ENCODE measurements at regions not wholly inside any gene's neighbourhood (a gene's known extent, or its start where the extent isn't known, plus 50 kb on each side); places are given as distances from the start of the nearest gene placed in this dataset.

- no peak overlapping the region for H3K4me3 ChIP-seq (ENCODE audit: low read depth, low read length)
- TF ChIP-seq CTCF (IDR thresholded peaks at IDR 0.05), result no peak
- H3K4me1 ChIP-seq, result no peaks in the 10 kb centered on the region
- no peaks in the 10 kb centered on the region for H3K27me3 ChIP-seq (ENCODE audit: control insufficient read depth, insufficient read depth, low read length)
- no peak overlapping the region for H3K9ac ChIP-seq
- no peak overlapping the region for H3K27ac ChIP-seq
- no peak overlapping the region for H3K4me2 ChIP-seq (ENCODE audit: low read length)
- no peaks in the 10 kb centered on the region for H3K36me3 ChIP-seq (ENCODE audit: control insufficient read depth, insufficient read depth, low read length)
- H3K79me2 ChIP-seq, result no peaks in the 10 kb centered on the region
- no peak overlapping the region for H2AFZ ChIP-seq
- H3K9me3 ChIP-seq (ENCODE audit: control insufficient read depth, low read length), result no peaks in the 10 kb centered on the region
These were observed 122.4 kb upstream of the KRR1 start for GRCh38 chr12:75633789-75634188.

GRCh38 chr12:75632442-75632841 lies 121.0 kb upstream of the KRR1 start:
- H3K4me3 ChIP-seq (ENCODE audit: low read depth, low read length), result no peak overlapping the region
- no peaks in the 10 kb centered on the region for H3K36me3 ChIP-seq (ENCODE audit: control insufficient read depth, insufficient read depth, low read length)
- no peak overlapping the region for H3K4me2 ChIP-seq (ENCODE audit: low read length)
- H2AFZ ChIP-seq, result no peak overlapping the region
- no peaks in the 10 kb centered on the region for H3K9me3 ChIP-seq (ENCODE audit: control insufficient read depth, low read length)
- no peak for TF ChIP-seq CTCF (IDR thresholded peaks at IDR 0.05)
- H3K4me1 ChIP-seq, result no peaks in the 10 kb centered on the region
- no peak overlapping the region for H3K27ac ChIP-seq
- H3K9ac ChIP-seq, result no peak overlapping the region
- H3K79me2 ChIP-seq, result no peaks in the 10 kb centered on the region
- no peaks in the 10 kb centered on the region for H3K27me3 ChIP-seq (ENCODE audit: control insufficient read depth, insufficient read depth, low read length)

- no peaks in the 10 kb centered on the region for H3K27me3 ChIP-seq (ENCODE audit: control insufficient read depth, insufficient read depth, low read length)
- H3K36me3 ChIP-seq (ENCODE audit: control insufficient read depth, insufficient read depth, low read length), result no peaks in the 10 kb centered on the region
- H3K9me3 ChIP-seq (ENCODE audit: control insufficient read depth, low read length), result no peaks in the 10 kb centered on the region
- H3K4me2 ChIP-seq (ENCODE audit: low read length), result no peak overlapping the region
- no peaks in the 10 kb centered on the region for H3K79me2 ChIP-seq
- H3K27ac ChIP-seq, result no peak overlapping the region
- TF ChIP-seq CTCF (IDR thresholded peaks at IDR 0.05), result no peak
- no peak overlapping the region for H3K4me3 ChIP-seq (ENCODE audit: low read depth, low read length)
- H3K9ac ChIP-seq, result no peak overlapping the region
- no peaks in the 10 kb centered on the region for H3K4me1 ChIP-seq
- H2AFZ ChIP-seq, result no peak overlapping the region
These were observed 120.4 kb upstream of the KRR1 start for GRCh38 chr12:75631831-75632230.

GRCh38 chr12:75630091-75630490 lies 118.7 kb upstream of the KRR1 start:
- H3K4me1 ChIP-seq, result no peaks in the 10 kb centered on the region
- no peak overlapping the region for H2AFZ ChIP-seq
- H3K27ac ChIP-seq, result no peak overlapping the region
- no peaks in the 10 kb centered on the region for H3K36me3 ChIP-seq (ENCODE audit: control insufficient read depth, insufficient read depth, low read length)
- H3K9me3 ChIP-seq (ENCODE audit: control insufficient read depth, low read length), result no peaks in the 10 kb centered on the region
- no peak for TF ChIP-seq CTCF (IDR thresholded peaks at IDR 0.05)
- no peaks in the 10 kb centered on the region for H3K27me3 ChIP-seq (ENCODE audit: control insufficient read depth, insufficient read depth, low read length)
- no peak overlapping the region for H3K4me3 ChIP-seq (ENCODE audit: low read depth, low read length)
- no peaks in the 10 kb centered on the region for H3K79me2 ChIP-seq
- H3K9ac ChIP-seq, result no peak overlapping the region
- H3K4me2 ChIP-seq (ENCODE audit: low read length), result no peak overlapping the region

GRCh38 chr12:75628916-75629315 lies 117.5 kb upstream of the KRR1 start:
- TF ChIP-seq CTCF (IDR thresholded peaks at IDR 0.05), result no peak
- no peaks in the 10 kb centered on the region for H3K4me1 ChIP-seq

More at GRCh38 chr12:75628916-75629315, 117.5 kb upstream of the KRR1 start:
- no peak overlapping the region for H3K27ac ChIP-seq
- H3K9ac ChIP-seq, result no peak overlapping the region
- H2AFZ ChIP-seq, result peak overlapping the region; percentile 22
- H3K4me2 ChIP-seq (ENCODE audit: low read length), result no peak overlapping the region
- no peaks in the 10 kb centered on the region for H3K9me3 ChIP-seq (ENCODE audit: control insufficient read depth, low read length)
- H3K4me3 ChIP-seq (ENCODE audit: low read depth, low read length), result no peak overlapping the region
- no peaks in the 10 kb centered on the region for H3K27me3 ChIP-seq (ENCODE audit: control insufficient read depth, insufficient read depth, low read length)
- H3K79me2 ChIP-seq, result no peaks in the 10 kb centered on the region
- no peaks in the 10 kb centered on the region for H3K36me3 ChIP-seq (ENCODE audit: control insufficient read depth, insufficient read depth, low read length)
